ENCODE measurements at regions not wholly inside any gene's neighbourhood (a gene's known extent, or its start where the extent isn't known, plus 50 kb on each side); places are given as distances from the start of the nearest gene placed in this dataset.

GRCh38 chr9:8011974-8012373 lies 212.4 kb upstream of the DMAC1 start:
- Mint-ChIP-seq H3K27me3 (ENCODE audit: low read depth) (no peaks in the 10 kb centered on the region), H3K27ac (no peak overlapping the region), H3K36me3 (ENCODE audit: low read depth) (peaks cover 3% of the 10 kb centered on the region), H3K4me3 (no peak overlapping the region), H3K4me1 (no peaks in the 10 kb centered on the region), H3K9me3 (peaks cover 14% of the 10 kb centered on the region)
- no peak for TF ChIP-seq CTCF (IDR thresholded peaks at IDR 0.05; ENCODE audit: unreplicated experiment in 3 of 3)

- no peak for TF ChIP-seq CTCF (IDR thresholded peaks at IDR 0.05; ENCODE audit: unreplicated experiment in 3 of 3)
- no peak overlapping the region for H3K4me3 Mint-ChIP-seq
- no peak overlapping the region for H3K27ac Mint-ChIP-seq
- no peaks in the 10 kb centered on the region for H3K4me1 Mint-ChIP-seq
- no peaks in the 10 kb centered on the region for H3K36me3 Mint-ChIP-seq (ENCODE audit: low read depth)
- H3K9me3 Mint-ChIP-seq: peaks cover 2% of the 10 kb centered on the region
- no peaks in the 10 kb centered on the region for H3K27me3 Mint-ChIP-seq (ENCODE audit: low read depth)
Observed at GRCh38 chr9:7996558-7996957, 197.0 kb upstream of the DMAC1 start.

- no peak for TF ChIP-seq CTCF (IDR thresholded peaks at IDR 0.05; ENCODE audit: unreplicated experiment in 3 of 3)
- Mint-ChIP-seq H3K4me1 (peaks cover 6% of the 10 kb centered on the region), H3K36me3 (ENCODE audit: low read depth) (no peaks in the 10 kb centered on the region), H3K27me3 (ENCODE audit: low read depth) (peaks cover 5% of the 10 kb centered on the region), H3K4me3 (no peak overlapping the region), H3K27ac (no peak overlapping the region), H3K9me3 (no peaks in the 10 kb centered on the region)
Observed at GRCh38 chr9:7988644-7989280, 189.2 kb upstream of the DMAC1 start.

- H3K27ac Mint-ChIP-seq: no peak overlapping the region
- H3K9me3 Mint-ChIP-seq: no peaks in the 10 kb centered on the region
- H3K4me1 Mint-ChIP-seq: peaks cover 11% of the 10 kb centered on the region
- no peak overlapping the region for H3K4me3 Mint-ChIP-seq
- no peaks in the 10 kb centered on the region for H3K36me3 Mint-ChIP-seq (ENCODE audit: low read depth)
- TF ChIP-seq CTCF (IDR thresholded peaks at IDR 0.05; ENCODE audit: unreplicated experiment in 3 of 3): no peak
- peaks cover 5% of the 10 kb centered on the region for H3K27me3 Mint-ChIP-seq (ENCODE audit: low read depth)
Observed at GRCh38 chr9:7984692-7985091, 185.1 kb upstream of the DMAC1 start.

- TF ChIP-seq CTCF (IDR thresholded peaks at IDR 0.05; ENCODE audit: unreplicated experiment in 3 of 3): no peak
- no peaks in the 10 kb centered on the region for H3K9me3 Mint-ChIP-seq
- no peaks in the 10 kb centered on the region for H3K36me3 Mint-ChIP-seq (ENCODE audit: low read depth)
Observed at GRCh38 chr9:7984203-7984602, 184.6 kb upstream of the DMAC1 start.

GRCh38 chr9:7983490-7983889 lies 183.9 kb upstream of the DMAC1 start:
- peak overlapping the region in 1 of 3 experiments; percentile 28 for H3K27ac Mint-ChIP-seq
- no peak overlapping the region for H3K4me3 Mint-ChIP-seq
- no peaks in the 10 kb centered on the region for H3K9me3 Mint-ChIP-seq
- peaks cover 11% of the 10 kb centered on the region for H3K4me1 Mint-ChIP-seq
- H3K36me3 Mint-ChIP-seq (ENCODE audit: low read depth): no peaks in the 10 kb centered on the region
- H3K27me3 Mint-ChIP-seq (ENCODE audit: low read depth): peaks cover under 1% of the 10 kb centered on the region
- no peak for TF ChIP-seq CTCF (IDR thresholded peaks at IDR 0.05; ENCODE audit: unreplicated experiment in 3 of 3)

More at GRCh38 chr9:7984203-7984602, 184.6 kb upstream of the DMAC1 start:
- H3K27me3 Mint-ChIP-seq (ENCODE audit: low read depth): peaks cover 5% of the 10 kb centered on the region
- H3K4me3 Mint-ChIP-seq: no peak overlapping the region
- no peak overlapping the region for H3K27ac Mint-ChIP-seq
- H3K4me1 Mint-ChIP-seq: peaks cover 11% of the 10 kb centered on the region
